ENCODE measurements at regions not wholly inside any gene's neighbourhood (a gene's known extent, or its start where the extent isn't known, plus 50 kb on each side); places are given as distances from the start of the nearest gene placed in this dataset.

- no peaks in the 10 kb centered on the region for H3K36me3 ChIP-seq (replicated peaks in 1 of 2; ENCODE audit: insufficient read depth in 1 of 2, low read depth in 2 of 2)
- no peaks in the 10 kb centered on the region for H3K4me1 ChIP-seq
- no peaks in the 10 kb centered on the region for H3K9me3 ChIP-seq
- no peak for ATAC-seq
- WGBS, 2 donors: 6 to 16% methylated on average over 1 of the region's 1 CpG
- intact Hi-C loops (cut with DNase I): no loop called here
- no peaks in the 10 kb centered on the region for H3K27me3 ChIP-seq
- TF ChIP-seq POLR2A (IDR thresholded peaks at IDR 0.05) (no peak), CTCF (IDR thresholded peaks at IDR 0.05) (no peak)
- H3K4me3 ChIP-seq: no peak overlapping the region
- H3K27ac ChIP-seq: no peak overlapping the region
- no peak for DNase-seq
Observed at GRCh38 chr13:77458736-77459135, 76.8 kb upstream of the SCEL start.

GRCh38 chr13:77457966-77458365 is 77.5 kb upstream of the SCEL start:
- Histone ChIP-seq H3K9me3 (no peaks in the 10 kb centered on the region), H3K4me1 (no peaks in the 10 kb centered on the region), H3K36me3 (replicated peaks in 1 of 2; ENCODE audit: insufficient read depth in 1 of 2, low read depth in 2 of 2) (no peaks in the 10 kb centered on the region), H3K27me3 (no peaks in the 10 kb centered on the region), H3K27ac (no peak overlapping the region), H3K4me3 (no peak overlapping the region)
- no peak for ATAC-seq
- WGBS, 2 donors: 47 to 50% methylated on average over 3 of the region's 3 CpGs
- TF ChIP-seq CTCF (IDR thresholded peaks at IDR 0.05) (no peak), POLR2A (IDR thresholded peaks at IDR 0.05) (no peak)
- no peak for DNase-seq
- intact Hi-C loops (cut with DNase I): no loop called here

GRCh38 chr13:77456271-77456670 is 79.2 kb upstream of the SCEL start:
- Histone ChIP-seq H3K9me3 (no peaks in the 10 kb centered on the region), H3K27ac (no peak overlapping the region), H3K36me3 (replicated peaks in 1 of 2; ENCODE audit: insufficient read depth in 1 of 2, low read depth in 2 of 2) (no peaks in the 10 kb centered on the region), H3K4me1 (no peaks in the 10 kb centered on the region), H3K4me3 (no peak overlapping the region), H3K27me3 (no peaks in the 10 kb centered on the region)
- TF ChIP-seq CTCF (IDR thresholded peaks at IDR 0.05): no peak
- no peak for TF ChIP-seq POLR2A (IDR thresholded peaks at IDR 0.05)
- WGBS, 2 donors: 25 to 66% methylated on average over 1 of the region's 1 CpG
- ATAC-seq: no peak
- DNase-seq: no peak
- intact Hi-C loops (cut with DNase I): no loop called here

GRCh38 chr13:77449265-77449664 is 86.2 kb upstream of the SCEL start:
- ATAC-seq (no peak), DNase-seq (no peak)
- WGBS, 2 donors: 37 to 58% methylated on average over 2 of the region's 2 CpGs
- TF ChIP-seq CTCF (IDR thresholded peaks at IDR 0.05) (no peak), POLR2A (IDR thresholded peaks at IDR 0.05) (no peak)
- no peaks in the 10 kb centered on the region for H3K36me3 ChIP-seq (replicated peaks in 1 of 2; ENCODE audit: insufficient read depth in 1 of 2, low read depth in 2 of 2)
- no peak overlapping the region for H3K4me3 ChIP-seq
- H3K4me1 ChIP-seq: no peaks in the 10 kb centered on the region
- no peak overlapping the region for H3K27ac ChIP-seq
- no peaks in the 10 kb centered on the region for H3K9me3 ChIP-seq
- no peaks in the 10 kb centered on the region for H3K27me3 ChIP-seq
- intact Hi-C loops (cut with DNase I): no loop called here

- Histone ChIP-seq H3K36me3 (replicated peaks in 1 of 2; ENCODE audit: insufficient read depth in 1 of 2, low read depth in 2 of 2) (no peaks in the 10 kb centered on the region), H3K4me3 (no peak overlapping the region), H3K4me1 (no peaks in the 10 kb centered on the region), H3K27me3 (no peaks in the 10 kb centered on the region), H3K9me3 (no peaks in the 10 kb centered on the region), H3K27ac (no peak overlapping the region)
- peak in 1 of 4 donors; percentile 16 for DNase-seq
- TF ChIP-seq POLR2A (IDR thresholded peaks at IDR 0.05): no peak
- TF ChIP-seq CTCF (IDR thresholded peaks at IDR 0.05): no peak
- intact Hi-C loops (cut with DNase I): no loop called here
- no peak for ATAC-seq
- 40 to 50% methylated on average over 4 of the region's 4 CpGs for WGBS, 2 donors
Observed at GRCh38 chr13:77448689-77449088, 86.8 kb upstream of the SCEL start.

Measured in body of pancreas (tissue), 4 donors.